ENCODE measurements at regions not wholly inside any gene's neighbourhood (a gene's known extent, or its start where the extent isn't known, plus 50 kb on each side); places are given as distances from the start of the nearest gene placed in this dataset.

- Mint-ChIP-seq H3K27me3 (no peaks in the 10 kb centered on the region), H3K4me3 (no peak overlapping the region), H3K27ac (no peak overlapping the region), H3K4me1 (no peaks in the 10 kb centered on the region), H3K9me3 (ENCODE audit: insufficient read depth) (no peaks in the 10 kb centered on the region)
- Histone ChIP-seq H3K27ac (ENCODE audit: low read length in 2 of 2) (no peak overlapping the region), H3K4me2 (replicated peaks; ENCODE audit: low read depth, low read length, poor library complexity, severe bottlenecking) (no peak overlapping the region), H3K79me2 (ENCODE audit: control insufficient read depth, insufficient read depth, low read length) (no peaks in the 10 kb centered on the region), H3K4me1 (ENCODE audit: control insufficient read depth in 2 of 2, insufficient read depth in 2 of 2, low read length in 2 of 2) (no peaks in the 10 kb centered on the region), H3K9ac (ENCODE audit: low read length) (no peak overlapping the region), H3K9me3 (ENCODE audit: control extremely low read depth in 1 of 3, control insufficient read depth in 2 of 3, insufficient read depth in 1 of 3, low read length in 2 of 3) (peaks cover 0 to 16% (median 0%) of the 10 kb centered on the region in 3 donors), H3K27me3 (replicated peaks in 1 of 4; ENCODE audit: control extremely low read depth in 1 of 4, control insufficient read depth in 3 of 4, insufficient read depth in 4 of 4, low read length in 3 of 4) (no peaks in the 10 kb centered on the region), H4K20me1 (ENCODE audit: control insufficient read depth, insufficient read depth, low read length, poor library complexity, severe bottlenecking) (no peaks in the 10 kb centered on the region), H3K36me3 (replicated peaks in 1 of 2; ENCODE audit: control extremely low read depth in 1 of 2, control insufficient read depth in 1 of 2, extremely low read depth in 1 of 2, insufficient read depth in 2 of 2, low read length in 1 of 2) (no peaks in the 10 kb centered on the region), H3K4me3 (ENCODE audit: control extremely low read depth in 1 of 5, extremely low read depth in 1 of 5, insufficient read depth in 1 of 5, low read depth in 2 of 5, low read length in 4 of 5) (no peak overlapping the region), H2AFZ (ENCODE audit: insufficient read depth, low read depth, low read length, poor library complexity, severe bottlenecking) (no peak overlapping the region)
- ATAC-seq (ENCODE audit: low read depth) (no peak), DNase-seq (no peak)
- ChIA-PET POLR2A (no interaction called here), CTCF (no interaction called here)
- 100% methylated on average over 2 of the region's 10 CpGs for WGBS (ENCODE audit: insufficient coverage)
- TF ChIP-seq EZH2 (IDR thresholded peaks at IDR 0.05; ENCODE audit: borderline replicate concordance, insufficient read depth, low read depth, low read length, poor library complexity, severe bottlenecking) (no peak), CTCF (IDR thresholded peaks at IDR 0.05) (no peak)
- intact Hi-C loops (cut with micrococcal nuclease) = no loop called here
These were observed 344.4 kb downstream of the THBS2 start for GRCh38 chr6:168909288-168909687.

DNA sequence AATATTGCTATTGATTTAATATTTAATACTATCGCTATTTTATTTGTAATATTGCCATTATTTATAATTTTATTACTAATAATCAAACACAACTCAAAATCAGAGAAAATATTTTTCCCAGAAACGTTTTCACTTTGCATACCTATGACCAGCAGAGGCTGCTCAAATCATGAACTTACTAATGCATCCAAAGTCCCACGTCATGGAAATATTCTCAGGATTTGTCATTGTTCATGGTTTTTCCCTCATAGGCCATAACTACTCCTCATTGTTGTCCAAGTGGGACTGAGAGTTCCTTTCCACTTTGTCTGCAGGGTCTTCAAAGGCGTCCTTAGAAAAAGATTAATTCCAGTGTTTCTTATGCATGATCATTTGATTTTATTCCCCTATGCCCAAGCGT is 344.8 kb downstream of the THBS2 start:
- no peaks in the 10 kb centered on the region for H3K27me3 Mint-ChIP-seq
- ATAC-seq (ENCODE audit: low read depth) (no peak), DNase-seq (no peak)
- no peaks in the 10 kb centered on the region for H3K36me3 ChIP-seq (replicated peaks in 1 of 2; ENCODE audit: control extremely low read depth in 1 of 2, control insufficient read depth in 1 of 2, extremely low read depth in 1 of 2, insufficient read depth in 2 of 2, low read length in 1 of 2)
- TF ChIP-seq EZH2 (IDR thresholded peaks at IDR 0.05; ENCODE audit: borderline replicate concordance, insufficient read depth, low read depth, low read length, poor library complexity, severe bottlenecking) (no peak), CTCF (IDR thresholded peaks at IDR 0.05) (no peak)
- no peak overlapping the region for H2AFZ ChIP-seq (ENCODE audit: insufficient read depth, low read depth, low read length, poor library complexity, severe bottlenecking)
- H3K4me1 Mint-ChIP-seq = no peaks in the 10 kb centered on the region
- H3K27ac ChIP-seq (ENCODE audit: low read length in 2 of 2) = no peak overlapping the region
- H3K4me3 ChIP-seq (ENCODE audit: control extremely low read depth in 1 of 5, extremely low read depth in 1 of 5, insufficient read depth in 1 of 5, low read depth in 2 of 5, low read length in 4 of 5) = no peak overlapping the region
- no peaks in the 10 kb centered on the region for H3K4me1 ChIP-seq (ENCODE audit: control insufficient read depth in 2 of 2, insufficient read depth in 2 of 2, low read length in 2 of 2)
- peaks cover 0 to 16% (median 0%) of the 10 kb centered on the region in 3 donors for H3K9me3 ChIP-seq (ENCODE audit: control extremely low read depth in 1 of 3, control insufficient read depth in 2 of 3, insufficient read depth in 1 of 3, low read length in 2 of 3)
- H4K20me1 ChIP-seq (ENCODE audit: control insufficient read depth, insufficient read depth, low read length, poor library complexity, severe bottlenecking) = no peaks in the 10 kb centered on the region
- ChIA-PET CTCF (no interaction called here), POLR2A (no interaction called here)
- H3K9ac ChIP-seq (ENCODE audit: low read length) = no peak overlapping the region
- H3K4me2 ChIP-seq (replicated peaks; ENCODE audit: low read depth, low read length, poor library complexity, severe bottlenecking) = no peak overlapping the region
- intact Hi-C loops (cut with micrococcal nuclease) = no loop called here
- H3K4me3 Mint-ChIP-seq = no peak overlapping the region
- no peak overlapping the region for H3K27ac Mint-ChIP-seq
- WGBS (ENCODE audit: insufficient coverage) = 67% methylated on average over 1 of the region's 5 CpGs
- H3K79me2 ChIP-seq (ENCODE audit: control insufficient read depth, insufficient read depth, low read length) = no peaks in the 10 kb centered on the region
- H3K9me3 Mint-ChIP-seq (ENCODE audit: insufficient read depth) = no peaks in the 10 kb centered on the region
- no peaks in the 10 kb centered on the region for H3K27me3 ChIP-seq (replicated peaks in 1 of 4; ENCODE audit: control extremely low read depth in 1 of 4, control insufficient read depth in 3 of 4, insufficient read depth in 4 of 4, low read length in 3 of 4)

Data from B cell (primary cell).